A549 (cell line): ENCODE measurements at regions not wholly inside any gene's neighbourhood (a gene's known extent, or its start where the extent isn't known, plus 50 kb on each side); places are given as distances from the start of the nearest gene placed in this dataset.

ENCODE experiments used
- ATAC-seq, 2 experiments: fragments of 200-7000 bp in 1 of 2; fragments of >200 bp in 1 of 2; cut with Nextera tagmentation in 1 of 2; cut with Tn5 transposase in 1 of 2; 3 replicates each; pipeline versions ENCODE4 v1.8.0 to v1.9.1; 2018 to 2020; ENCODE audit warnings: mild to moderate bottlenecking in 1 of 2, moderate library complexity in 1 of 2
- CTCF ChIA-PET: fragments of 300-600 bp; sonication (Branson Sonifier 250); formaldehyde crosslinking; extraction: SDS; loops from one replicate; lab custom pipeline; 2021; ENCODE audit warnings: antibody characterized with exemption, inconsistent platforms; lab: Yijun Ruan, JAX
- POLR2A ChIA-PET: fragments of 350-600 bp; formaldehyde crosslinking; extraction: SDS; loops from one replicate; lab custom pipeline; 2021; ENCODE audit warnings: antibody characterized with exemption, inconsistent platforms; lab: Yijun Ruan, JAX
- DNase-seq, 2 experiments: peaks; one replicate each; pipeline versions ENCODE4 v3.0.0 to v3.0.0-alpha.2; 2011 to 2016; ENCODE audit warnings: low read depth in 1 of 2, low spot score in 1 of 2
- FAIRE-seq: peaks from 2 replicates; lab custom pipeline; 2011; peaks lifted over from hg19 to GRCh38; lab: Jason Lieb, UNC
- H3K27ac ChIP-seq, 2 experiments: fragments of >200 bp; sonication (Bioruptor Twin); formaldehyde crosslinking; 3 replicates each; pipeline ENCODE4 v1.5.1; 2016 to 2017
- H3K4me1 ChIP-seq: fragments of >200 bp; sonication (Bioruptor Twin); formaldehyde crosslinking; 3 replicates; pipeline ENCODE4 v1.6.1; 2016
- H3K4me2 ChIP-seq: fragments of >200 bp; sonication (Bioruptor Twin); formaldehyde crosslinking; 3 replicates; pipeline ENCODE4 v1.6.1; 2016
- H3K4me3 ChIP-seq: fragments of >200 bp; sonication (Bioruptor Twin); formaldehyde crosslinking; 3 replicates; pipeline ENCODE4 v1.5.1; 2016
- H3K9me3 ChIP-seq: fragments of >200 bp; sonication (Bioruptor Twin); formaldehyde crosslinking; 3 replicates; pipeline ENCODE4 v1.6.1; 2016
- BHLHE40 ChIP-seq: IDR thresholded peaks from 2 replicates; pipeline ENCODE4 v1.6.1; 2012; ENCODE audit warnings: low read depth, low read length, inconsistent platforms
- CBX2 ChIP-seq: fragments of 200-600 bp; sonication (generic); IDR thresholded peaks from 2 replicates; pipeline ENCODE4 v1.6.1; 2016; ENCODE audit warnings: low read depth, mild to moderate bottlenecking, borderline replicate concordance
- CEBPB ChIP-seq, 2 experiments: fragments of >200 bp in 1 of 2; sonication (Bioruptor Twin) in 1 of 2; formaldehyde crosslinking in 1 of 2; IDR thresholded peaks; 2 replicates each; pipeline ENCODE4 v1.6.1; 2012 to 2016
- CHD4 ChIP-seq: fragments of 200-600 bp; sonication (generic); IDR thresholded peaks from 2 replicates; pipeline ENCODE4 v1.6.1; 2016; ENCODE audit warnings: antibody characterized with exemption, mild to moderate bottlenecking, borderline replicate concordance
- FOXS1 ChIP-seq: fragments of 250-450 bp; sonication (Bioruptor Pico); IDR thresholded peaks from 2 replicates; pipeline ENCODE4 v1.5.0; 2020; ENCODE audit warnings: mild to moderate bottlenecking, moderate library complexity
- HEYL ChIP-seq: fragments of 250-450 bp; sonication (Bioruptor Pico); IDR thresholded peaks from 2 replicates; pipeline ENCODE4 v1.8.0; 2021; ENCODE audit warnings: mild to moderate bottlenecking, moderate library complexity
- HOXA7 ChIP-seq: fragments of 250-450 bp; sonication (Bioruptor Pico); IDR thresholded peaks from 2 replicates; pipeline ENCODE4 v1.5.0; 2020; ENCODE audit warnings: mild to moderate bottlenecking, moderate library complexity
- HOXB13 ChIP-seq: fragments of 250-450 bp; sonication (Bioruptor Pico); IDR thresholded peaks from 2 replicates; pipeline ENCODE4 v1.5.0; 2020; ENCODE audit warnings: low read depth, mild to moderate bottlenecking, moderate library complexity
- KDM1A ChIP-seq: fragments of 200-600 bp; sonication (generic); IDR thresholded peaks from 2 replicates; pipeline ENCODE4 v1.6.1; 2016; ENCODE audit warnings: low read depth, mild to moderate bottlenecking
- MAFK ChIP-seq: fragments of 450-650 bp; IDR thresholded peaks from 2 replicates; pipeline ENCODE4 v1.6.1; 2014; ENCODE audit not compliant: partially characterized antibody
- NPAS2 ChIP-seq: fragments of 250-450 bp; sonication (Bioruptor Pico); IDR thresholded peaks from 2 replicates; pipeline ENCODE4 v1.8.0; 2022; ENCODE audit warnings: mild to moderate bottlenecking, moderate library complexity, borderline replicate concordance
- PHF8 ChIP-seq: fragments of 200-600 bp; sonication (generic); IDR thresholded peaks from 2 replicates; pipeline ENCODE4 v1.6.1; 2016; ENCODE audit warnings: low read depth, mild to moderate bottlenecking, antibody characterized with exemption, moderate library complexity, borderline replicate concordance
- POLR2A ChIP-seq: IDR thresholded peaks from 2 replicates; pipeline ENCODE4 v1.6.1; 2012; ENCODE audit warnings: mild to moderate bottlenecking, low read length
- POLR2AphosphoS2 ChIP-seq: conservative IDR thresholded peaks from 2 replicates; pipeline ENCODE4 v1.6.1; 2012; ENCODE audit warnings: low read length, improper control_type of control experiment, inconsistent platforms
- RARB ChIP-seq: fragments of 250-450 bp; sonication (Bioruptor Pico); IDR thresholded peaks from 2 replicates; pipeline ENCODE4 v1.8.0; 2021; ENCODE audit warnings: mild to moderate bottlenecking, moderate library complexity
- SREBF2 ChIP-seq: fragments of 450-650 bp; IDR thresholded peaks from 2 replicates; pipeline ENCODE4 v1.6.1; 2014; ENCODE audit warnings: mild to moderate bottlenecking, moderate library complexity
- ZC3H11A ChIP-seq: fragments of 450-650 bp; IDR thresholded peaks from 2 replicates; pipeline ENCODE4 v1.6.1; 2014; ENCODE audit warnings: antibody characterized with exemption, mild to moderate bottlenecking
- ZNF302 ChIP-seq: fragments of 250-450 bp; sonication (Bioruptor Pico); IDR thresholded peaks from 2 replicates; pipeline ENCODE4 v1.9.0; 2021; ENCODE audit warnings: inconsistent platforms, mild to moderate bottlenecking, moderate library complexity
- WGBS: methylation state at CpG from one replicate; pipeline ENCODE4 v1.1.6; 2017; ENCODE audit errors: missing lambda C conversion rate; 5-methylcytosine and 5-hydroxymethylcytosine counted together
- TF ChIP-seq, protein P1 (sequence below): fragments of 450-650 bp; IDR thresholded peaks from 2 replicates; pipeline ENCODE4 v1.6.1; 2014; ENCODE audit warnings: antibody characterized with exemption
- TF ChIP-seq, protein P2 (sequence below): fragments of >200 bp; sonication (Bioruptor Twin); formaldehyde crosslinking; IDR thresholded peaks from 2 replicates; pipeline ENCODE4 v1.6.1; 2016

DNA sequence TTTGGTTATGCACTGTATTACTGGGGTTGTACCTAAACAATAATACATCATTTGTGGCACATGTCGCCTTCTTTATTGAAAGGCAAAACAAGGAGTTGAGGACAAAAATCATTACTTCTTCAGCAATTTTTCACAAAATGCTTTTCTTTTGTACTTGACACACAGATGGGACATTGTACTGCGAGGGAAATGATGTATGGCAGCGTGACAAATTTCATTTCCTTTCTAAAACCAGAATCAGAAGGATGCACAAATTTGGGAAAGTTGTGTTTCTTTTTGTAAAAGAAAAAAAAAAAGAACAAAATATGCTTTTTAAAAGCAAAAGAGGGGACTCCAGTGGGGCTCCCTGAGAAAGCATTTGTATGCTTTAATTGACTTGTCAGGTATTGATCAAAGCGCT is 394.0 kb upstream of the SLC35B3 start:
- no peaks in the 10 kb centered on the region for H3K9me3 ChIP-seq
- POLR2A ChIA-PET: no interaction called here
- no peak for DNase-seq
- no peak overlapping the region for H3K4me2 ChIP-seq
- no peak for ATAC-seq
- H3K27ac ChIP-seq: no peak overlapping the region
- H3K4me3 ChIP-seq: no peak overlapping the region
- FAIRE-seq: no peak
- H3K4me1 ChIP-seq: no peaks in the 10 kb centered on the region
- TF ChIP-seq HOXB13 (CRISPR knock-in tag): no peak
- no peak for TF ChIP-seq POLR2A
- TF ChIP-seq CHD4: no peak
- CTCF ChIA-PET: no interaction called here
- WGBS: 45% methylated on average over 4 of the region's 4 CpGs

DNA sequence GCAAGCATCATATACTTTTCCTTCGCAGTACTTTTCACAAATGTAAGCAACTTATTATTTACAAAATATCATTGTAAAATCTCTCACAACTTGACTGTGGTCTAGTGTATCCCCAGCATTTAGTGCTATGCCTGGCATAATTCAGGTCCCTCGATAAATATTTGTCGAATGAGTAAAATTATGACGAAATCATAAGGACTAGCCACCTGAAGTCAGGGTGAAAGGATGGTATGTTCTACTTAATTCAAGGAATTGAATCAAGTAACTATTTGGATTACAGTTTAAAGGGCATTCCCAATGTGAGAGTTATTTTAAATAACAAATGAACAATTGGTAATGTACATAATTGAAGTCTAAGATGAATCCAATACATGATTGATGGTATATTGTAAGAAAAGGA is 393.0 kb upstream of the SLC35B3 start:
- WGBS: 33% methylated on average over 4 of the region's 4 CpGs
- Histone ChIP-seq H3K4me3 (no peak overlapping the region), H3K9me3 (no peaks in the 10 kb centered on the region), H3K27ac (no peak overlapping the region), H3K4me2 (no peak overlapping the region), H3K4me1 (no peaks in the 10 kb centered on the region)
- TF ChIP-seq KDM1A: no peak
- TF ChIP-seq CBX2: no peak
- TF ChIP-seq NPAS2 (CRISPR knock-in tag): no peak
- TF ChIP-seq POLR2AphosphoS2: no peak
- TF ChIP-seq FOXS1 (CRISPR knock-in tag): no peak
- TF ChIP-seq, protein P1, sequence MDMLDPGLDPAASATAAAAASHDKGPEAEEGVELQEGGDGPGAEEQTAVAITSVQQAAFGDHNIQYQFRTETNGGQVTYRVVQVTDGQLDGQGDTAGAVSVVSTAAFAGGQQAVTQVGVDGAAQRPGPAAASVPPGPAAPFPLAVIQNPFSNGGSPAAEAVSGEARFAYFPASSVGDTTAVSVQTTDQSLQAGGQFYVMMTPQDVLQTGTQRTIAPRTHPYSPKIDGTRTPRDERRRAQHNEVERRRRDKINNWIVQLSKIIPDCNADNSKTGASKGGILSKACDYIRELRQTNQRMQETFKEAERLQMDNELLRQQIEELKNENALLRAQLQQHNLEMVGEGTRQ: no peak
- no peak for TF ChIP-seq CEBPB (IDR thresholded peaks at IDR 0.05)
- TF ChIP-seq CHD4: no peak
- TF ChIP-seq RARB (CRISPR knock-in tag): no peak
- DNase-seq (no peak), FAIRE-seq (no peak), ATAC-seq (no peak)
- CTCF ChIA-PET: no interaction called here
- POLR2A ChIA-PET: no interaction called here

DNA sequence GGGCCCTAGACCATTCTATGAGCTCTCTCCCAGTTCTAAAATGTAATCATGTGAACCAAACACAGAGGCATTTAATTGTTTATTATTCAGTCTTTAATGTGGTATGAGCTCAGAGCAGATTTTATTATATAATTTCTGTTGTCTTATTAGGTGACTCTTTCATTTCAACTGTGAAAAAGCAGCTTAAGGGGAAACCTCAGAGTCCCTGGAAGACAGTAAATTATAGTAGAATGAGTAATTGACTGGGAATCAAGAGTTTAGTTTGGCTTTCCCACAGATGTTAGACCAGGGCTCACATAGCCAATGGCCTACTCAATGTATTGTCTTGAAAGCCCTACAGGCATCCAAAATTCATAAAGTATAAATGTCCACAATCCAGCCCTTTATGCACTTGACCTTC is 390.4 kb upstream of the SLC35B3 start:
- no peak overlapping the region for H3K27ac ChIP-seq
- no peak overlapping the region for H3K4me3 ChIP-seq
- POLR2A ChIA-PET: no interaction called here
- H3K4me2 ChIP-seq: no peak overlapping the region
- no peak for ATAC-seq
- CTCF ChIA-PET: no interaction called here
- TF ChIP-seq ZC3H11A (no peak), ZNF302 (CRISPR knock-in tag) (no peak), PHF8 (no peak), CBX2 (no peak), HEYL (CRISPR knock-in tag) (no peak), KDM1A (no peak), BHLHE40 (no peak), HOXA7 (no peak), SREBF2 (no peak)
- TF ChIP-seq, protein P2, sequence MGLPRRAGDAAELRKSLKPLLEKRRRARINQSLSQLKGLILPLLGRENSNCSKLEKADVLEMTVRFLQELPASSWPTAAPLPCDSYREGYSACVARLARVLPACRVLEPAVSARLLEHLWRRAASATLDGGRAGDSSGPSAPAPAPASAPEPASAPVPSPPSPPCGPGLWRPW: no peak
- no peak for FAIRE-seq
- no peak for DNase-seq
- no peaks in the 10 kb centered on the region for H3K4me1 ChIP-seq
- no peaks in the 10 kb centered on the region for H3K9me3 ChIP-seq

DNA sequence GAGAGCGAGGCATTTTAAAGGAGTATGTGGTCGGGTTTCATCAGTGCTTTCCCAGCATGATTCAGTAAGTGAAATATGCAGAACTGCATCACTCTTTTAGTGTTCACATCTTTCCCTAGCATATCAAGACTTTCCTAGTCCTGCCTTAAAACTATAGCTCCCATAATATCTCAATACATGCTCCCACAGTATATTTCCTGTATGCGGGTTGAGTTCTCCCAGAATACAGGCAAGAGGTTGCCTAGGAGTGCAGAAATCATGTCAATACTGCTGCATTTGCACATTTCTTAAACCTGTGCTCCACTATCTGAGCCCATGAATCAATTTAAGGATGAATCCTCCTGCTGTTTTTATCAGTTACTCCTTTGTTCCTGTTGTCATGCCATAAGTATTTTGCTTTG is 386.6 kb upstream of the SLC35B3 start:
- 16% methylated on average over 3 of the region's 3 CpGs for WGBS
- no peaks in the 10 kb centered on the region for H3K9me3 ChIP-seq
- no peak overlapping the region for H3K27ac ChIP-seq
- ATAC-seq (no peak), DNase-seq (no peak), FAIRE-seq (no peak)
- H3K4me2 ChIP-seq: no peak overlapping the region
- no peak for TF ChIP-seq CBX2
- peak; percentile 8 for TF ChIP-seq MAFK
- no peaks in the 10 kb centered on the region for H3K4me1 ChIP-seq
- no peak overlapping the region for H3K4me3 ChIP-seq
- ChIA-PET CTCF (no interaction called here), POLR2A (no interaction called here)
